B cell (primary cell): ENCODE measurements at regions not wholly inside any gene's neighbourhood (a gene's known extent, or its start where the extent isn't known, plus 50 kb on each side); places are given as distances from the start of the nearest gene placed in this dataset.

Experiments
- ATAC-seq: fragments of 200-7000 bp; cut with Tn5 transposase; one replicate; pipeline ENCODE4 v1.10.0; 2021; ENCODE audit warnings: low read depth, mild to moderate bottlenecking, moderate number of reproducible peaks, moderate library complexity
- CTCF ChIA-PET: fragments of 350-600 bp; sonication (Branson Sonifier 250); formaldehyde crosslinking; loops from one replicate; lab custom pipeline; 2021; ENCODE audit warnings: antibody characterized with exemption, inconsistent platforms; lab: Charles Lee
- POLR2A ChIA-PET: fragments of 350-600 bp; sonication (Branson Sonifier 250); formaldehyde crosslinking; loops from one replicate; lab custom pipeline; 2021; ENCODE audit warnings: antibody characterized with exemption; lab: Charles Lee
- DNase-seq: peaks from one replicate; pipeline ENCODE4 v3.0.0; 2013
- H2AFZ ChIP-seq: 2 replicates; pipeline ENCODE4 v1.6.1; 2012; ENCODE audit warnings: mild to moderate bottlenecking, low read depth, low read length; ENCODE audit not compliant: insufficient read depth, poor library complexity, severe bottlenecking
- H3K27ac ChIP-seq, 2 donors: 1 replicate in 1 of 2; 2 replicates in 1 of 2; pipeline ENCODE4 v1.5.1; 2012 to 2013; ENCODE audit warnings: low read length in 2 of 2, mild to moderate bottlenecking in 2 of 2, moderate library complexity in 1 of 2
- H3K27me3 ChIP-seq, 4 experiments: fragments of 200-600 bp in 1 of 4; sonication (generic) in 1 of 4; replicated peaks in 1 of 4; 1 replicate in 2 of 4; 2 replicates in 2 of 4; pipeline versions ENCODE4 v1.6.1 to v1.7.0; 2013 to 2016; ENCODE audit warnings: low read length in 3 of 4, mild to moderate bottlenecking in 2 of 4, mixed read lengths in 1 of 4, moderate library complexity in 1 of 4; ENCODE audit not compliant: insufficient read depth in 4 of 4, control insufficient read depth in 3 of 4; ENCODE audit errors: control extremely low read depth in 1 of 4
- H3K36me3 ChIP-seq, 2 experiments: replicated peaks in 1 of 2; 1 replicate in 1 of 2; 2 replicates in 1 of 2; pipeline versions ENCODE4 v1.6.1 to v1.7.1; 2013; ENCODE audit warnings: low read length in 1 of 2; ENCODE audit not compliant: insufficient read depth in 2 of 2, control insufficient read depth in 1 of 2; ENCODE audit errors: control extremely low read depth in 1 of 2, extremely low read depth in 1 of 2
- H3K4me1 ChIP-seq, 2 donors: fragments of 200-600 bp in 1 of 2; sonication (generic) in 1 of 2; 1 replicate in 1 of 2; 2 replicates in 1 of 2; pipeline versions ENCODE4 v1.5.1 to v1.6.1; 2013 to 2017; ENCODE audit warnings: low read length in 2 of 2; ENCODE audit not compliant: control insufficient read depth in 2 of 2, insufficient read depth in 2 of 2
- H3K4me2 ChIP-seq: replicated peaks from 2 replicates; pipeline ENCODE3; 2012; ENCODE audit warnings: mild to moderate bottlenecking, low read depth, low read length; ENCODE audit not compliant: poor library complexity, severe bottlenecking
- H3K4me3 ChIP-seq, 5 experiments: fragments of 200-600 bp in 1 of 5; sonication (generic) in 1 of 5; 1 replicate in 3 of 5; 2 replicates in 2 of 5; pipeline versions ENCODE4 v1.5.1 to v1.7.0; 2011 to 2016; ENCODE audit warnings: low read length in 4 of 5, mild to moderate bottlenecking in 4 of 5, low read depth in 2 of 5, control low read depth in 1 of 5, moderate library complexity in 1 of 5; ENCODE audit not compliant: insufficient read depth in 1 of 5; ENCODE audit errors: control extremely low read depth in 1 of 5, extremely low read depth in 1 of 5
- H3K79me2 ChIP-seq: fragments of 200-600 bp; sonication (generic); one replicate; pipeline ENCODE4 v1.6.0; 2016; ENCODE audit warnings: low read length; ENCODE audit not compliant: control insufficient read depth, insufficient read depth
- H3K9ac ChIP-seq: fragments of 200-600 bp; sonication (generic); 2 replicates; pipeline ENCODE4 v1.6.1; 2017; ENCODE audit warnings: mild to moderate bottlenecking, low read length, moderate library complexity
- H3K9me3 ChIP-seq, 3 donors: one replicate each; pipeline versions ENCODE4 v1.6.1 to v1.7.1; 2013; ENCODE audit warnings: low read length in 2 of 3; ENCODE audit not compliant: control insufficient read depth in 2 of 3, insufficient read depth in 1 of 3; ENCODE audit errors: control extremely low read depth in 1 of 3
- H4K20me1 ChIP-seq: 2 replicates; pipeline ENCODE4 v1.6.0; 2012; ENCODE audit warnings: mild to moderate bottlenecking, low read length; ENCODE audit not compliant: insufficient read depth, control insufficient read depth, poor library complexity, severe bottlenecking
- H3K27ac Mint-ChIP-seq: one replicate; pipeline ENCODE4 v1.8.0; 2021; ENCODE audit warnings: mixed read lengths
- H3K27me3 Mint-ChIP-seq: one replicate; pipeline ENCODE4 v1.8.0; 2021; ENCODE audit warnings: mixed read lengths
- H3K4me1 Mint-ChIP-seq: one replicate; pipeline ENCODE4 v1.8.0; 2021; ENCODE audit warnings: mixed read lengths
- H3K4me3 Mint-ChIP-seq: one replicate; pipeline ENCODE4 v1.8.0; 2021; ENCODE audit warnings: mixed read lengths
- H3K9me3 Mint-ChIP-seq: one replicate; pipeline ENCODE4 v1.8.0; 2022; ENCODE audit warnings: mixed read lengths; ENCODE audit not compliant: insufficient read depth
- CTCF ChIP-seq: fragments of 200-600 bp; IDR thresholded peaks from one replicate; pipeline ENCODE4 v1.8.0; 2022; ENCODE audit warnings: antibody characterized with exemption, mild to moderate bottlenecking
- EZH2 ChIP-seq: IDR thresholded peaks from 2 replicates; pipeline ENCODE4 v1.6.1; 2012; ENCODE audit warnings: borderline replicate concordance, low read depth, mild to moderate bottlenecking, moderate library complexity, low read length; ENCODE audit not compliant: insufficient read depth, poor library complexity, severe bottlenecking
- WGBS: methylation state at CpG from one replicate; pipeline ENCODE4 v1.1.5; 2013; ENCODE audit warnings: missing lambda C conversion rate; ENCODE audit not compliant: insufficient coverage; 5-methylcytosine and 5-hydroxymethylcytosine counted together
- intact Hi-C: fragments of 100-400 bp; cut with micrococcal nuclease; formaldehyde crosslinking; loops from one replicate; pipeline ENCODE4 v1.10.0; 2022

- Histone ChIP-seq H2AFZ (peak overlapping the region; percentile 53), H3K27me3 (no peaks in the 10 kb centered on the region), H3K9ac (peak overlapping the region; percentile 81), H3K27ac (peak overlapping the region; percentile 85 to 93), H3K79me2 (peaks cover 53% of the 10 kb centered on the region), H3K36me3 (peaks cover 0 to 10% of the 10 kb centered on the region in 2 experiments), H3K9me3 (no peaks in the 10 kb centered on the region), H4K20me1 (no peaks in the 10 kb centered on the region), H3K4me1 (peaks cover 80 to 83% of the 10 kb centered on the region in 2 donors), H3K4me2 (peak overlapping the region; percentile 75), H3K4me3 (peak overlapping the region; percentile 61 to 93 (median 68))
- H3K27me3 Mint-ChIP-seq: no peaks in the 10 kb centered on the region
- TF ChIP-seq CTCF (no peak), EZH2 (no peak)
- DNase-seq (peak; percentile 87), ATAC-seq (peak; percentile 76)
- H3K4me3 Mint-ChIP-seq: peak overlapping the region; percentile 94
- H3K4me1 Mint-ChIP-seq: peaks cover 81% of the 10 kb centered on the region
- ChIA-PET POLR2A (interaction anchor here (0.6 to 3.1 kb wide), 16 partner anchors 13 to 325 kb away, joined by 3 to 38 read pairs (median 4); partner anchors contain the start of gene BTG1), CTCF (interaction anchor here (1.1 to 2.2 kb wide), 8 partner anchors 20 to 322 kb away, joined by 3 to 25 read pairs (median 5); partner anchors contain the start of gene BTG1)
- intact Hi-C loops: loop anchor here (1.0 to 5.0 kb wide), 7 partner anchors 21 to 320 kb away; no protein-coding TSS in a partner anchor
- no peaks in the 10 kb centered on the region for H3K9me3 Mint-ChIP-seq
- 2% methylated on average over 11 of the region's 13 CpGs for WGBS
- H3K27ac Mint-ChIP-seq: peak overlapping the region; percentile 95
Measured at GRCh38 chr12:92466391-92467305, 236.1 kb upstream of the PLEKHG7 start.
